GM19328 (cell line): ENCODE measurements at regions not wholly inside any gene's neighbourhood (a gene's known extent, or its start where the extent isn't known, plus 50 kb on each side); places are given as distances from the start of the nearest gene placed in this dataset.
"Not testable (repeated sequence)": the region's sequence is repeated elsewhere in the genome, so short reads cannot be mapped to it uniquely, and the experiment has no call there.

ENCODE experiments used
- ATAC-seq: cut with Tn5 transposase; IDR thresholded peaks from one replicate; pipeline ENCODE4 v1.9.1; 2021; ENCODE audit warnings: mild to moderate bottlenecking, moderate library complexity; ENCODE audit not compliant: unreplicated experiment

DNA sequence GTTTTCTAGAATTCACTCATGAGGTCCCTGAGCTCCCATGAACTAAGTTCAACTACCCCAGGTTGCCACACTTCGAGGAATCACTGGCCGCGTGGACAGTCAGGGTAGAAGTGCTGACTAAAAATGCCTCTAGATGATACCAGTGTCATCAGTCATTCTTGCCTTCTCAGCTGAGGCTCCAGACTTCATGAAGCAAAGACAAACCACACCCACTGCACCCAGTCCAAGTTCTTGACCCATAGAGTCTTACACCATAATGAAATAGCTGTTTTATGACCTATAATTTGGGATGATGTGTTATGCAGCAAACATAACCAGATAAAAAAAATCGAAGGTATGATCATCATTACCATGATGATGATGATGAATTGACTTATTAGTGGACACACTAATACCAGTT lies 632.9 kb upstream of the TLE4 start:
- ATAC-seq, result no peak

DNA sequence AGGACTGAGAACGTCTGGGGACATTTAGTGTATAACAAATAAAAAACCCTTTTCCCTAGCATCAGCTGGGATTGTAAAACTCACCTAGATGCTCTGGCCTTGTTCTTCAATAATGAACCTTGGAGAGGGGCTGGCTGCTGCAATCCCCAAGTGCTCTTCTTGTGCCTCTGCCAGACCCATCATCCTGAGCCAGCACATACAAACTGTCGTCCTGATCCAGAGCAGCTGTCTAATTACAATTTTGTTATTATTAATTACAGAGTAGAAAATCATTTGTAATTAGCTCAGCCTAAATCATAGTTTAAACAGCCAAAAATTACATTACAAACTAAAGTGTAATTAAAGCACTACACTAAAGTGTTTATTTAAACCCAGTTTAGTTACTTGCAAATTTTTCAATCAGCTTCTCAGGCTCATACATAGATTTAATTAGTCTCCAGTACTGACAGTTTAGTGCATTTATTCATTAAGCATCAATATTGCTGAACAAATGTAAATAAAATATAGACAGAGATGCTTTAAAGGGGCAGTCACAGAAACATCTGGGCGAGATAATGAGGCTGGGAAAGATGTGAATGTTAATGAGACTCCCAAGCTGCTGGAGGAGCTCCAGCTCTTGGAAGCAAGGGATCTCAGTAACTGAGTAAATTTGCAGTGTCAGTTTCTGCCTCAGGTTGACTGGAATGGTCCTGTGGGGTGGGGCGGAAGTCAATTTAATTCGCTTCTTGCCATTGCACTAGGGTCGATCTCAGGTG lies 632.3 kb upstream of the TLE4 start:
- ATAC-seq, result no peak

GRCh38 chr9:78940121-78940855 lies 631.5 kb upstream of the TLE4 start:
- no peak for ATAC-seq

DNA sequence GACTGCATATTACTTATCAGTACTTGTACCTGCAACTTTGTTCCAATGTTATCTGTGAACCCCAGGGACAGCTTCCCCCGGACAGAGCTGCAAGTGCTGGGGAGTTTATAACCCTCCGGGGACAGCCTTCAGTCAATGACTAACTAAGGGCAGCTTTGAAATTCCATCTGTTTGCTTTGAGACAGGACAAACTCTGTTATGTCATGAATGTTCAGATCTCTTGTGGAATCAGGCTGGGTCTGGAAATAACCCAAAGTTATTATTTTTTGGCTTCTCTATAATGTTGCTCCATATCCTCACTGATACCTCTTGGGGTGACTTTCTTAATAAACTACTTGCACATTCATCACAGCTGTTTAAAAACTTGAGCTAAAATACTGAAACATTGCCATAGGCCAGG lies 617.5 kb upstream of the TLE4 start:
- ATAC-seq, result no peak

- ATAC-seq, result no peak
Observed at GRCh38 chr9:78958892-78959291, 612.9 kb upstream of the TLE4 start.

DNA sequence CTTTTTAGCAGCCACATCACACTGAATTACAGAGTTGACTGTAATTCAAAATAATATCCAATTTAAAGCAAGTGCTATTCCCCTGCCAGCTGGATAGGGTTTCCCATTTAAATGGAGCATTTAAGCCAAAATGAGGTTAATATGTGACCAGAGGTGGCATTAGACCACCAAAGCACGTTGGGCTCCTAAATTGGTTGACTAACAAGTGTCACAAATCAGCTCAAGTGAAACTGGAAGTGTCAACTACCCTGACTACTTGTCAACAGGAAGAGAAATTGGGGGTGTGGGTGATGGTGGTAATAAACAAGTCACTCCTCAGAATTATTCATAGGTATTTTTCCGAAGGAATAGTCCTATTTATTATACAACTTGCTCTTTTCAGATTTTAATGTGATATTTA lies 609.6 kb upstream of the TLE4 start:
- no peak for ATAC-seq

- no peak for ATAC-seq
Observed at GRCh38 chr9:78963911-78964310, 607.9 kb upstream of the TLE4 start.

DNA sequence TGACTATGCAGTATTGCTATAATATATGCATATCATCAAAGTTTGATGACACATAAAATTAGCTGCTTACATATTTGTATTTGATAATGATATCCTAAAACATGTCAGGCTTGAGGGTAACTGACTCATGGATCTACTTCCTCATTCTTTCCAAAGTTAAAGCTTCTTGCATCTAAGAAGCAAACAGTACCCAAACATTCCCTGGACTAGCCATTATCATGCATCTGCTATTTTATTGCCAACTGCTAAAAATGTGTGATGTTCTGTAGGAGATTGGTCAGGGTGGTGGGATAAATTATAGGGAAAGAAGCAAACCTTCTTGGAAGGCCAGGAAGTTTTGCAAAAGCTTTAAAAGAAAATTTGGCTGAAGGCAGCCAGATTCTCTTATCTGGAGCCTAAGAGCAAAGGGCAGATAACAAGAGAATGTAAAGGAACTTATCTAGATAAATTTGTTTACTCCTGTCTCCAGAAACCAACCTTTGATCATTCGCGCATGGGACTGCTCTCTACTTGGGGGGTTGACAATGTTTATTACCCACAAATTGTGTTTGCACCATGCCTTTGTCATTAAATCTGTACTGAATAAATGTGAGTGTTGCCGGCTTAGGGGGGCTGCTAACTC lies 604.1 kb upstream of the TLE4 start:
- ATAC-seq, result no peak

DNA sequence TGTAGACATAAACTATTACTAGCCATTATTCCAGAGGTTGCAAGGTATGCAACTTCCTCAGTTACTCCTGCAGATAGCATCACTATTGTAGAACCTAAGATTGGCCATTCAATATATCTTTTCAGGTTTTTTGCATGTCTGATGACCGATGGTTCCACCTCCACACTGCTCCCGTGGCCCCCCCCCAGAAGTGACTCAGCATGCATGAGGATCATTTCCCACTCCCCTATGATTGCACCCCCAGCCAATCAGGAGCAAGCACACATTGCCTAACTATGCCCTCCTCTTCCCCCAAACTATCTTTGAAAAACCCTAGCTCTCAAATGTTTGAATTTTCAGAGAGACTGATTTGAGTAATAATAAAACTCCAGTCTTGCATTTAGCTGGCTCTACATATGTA lies 601.4 kb upstream of the TLE4 start:
- no peak for ATAC-seq

DNA sequence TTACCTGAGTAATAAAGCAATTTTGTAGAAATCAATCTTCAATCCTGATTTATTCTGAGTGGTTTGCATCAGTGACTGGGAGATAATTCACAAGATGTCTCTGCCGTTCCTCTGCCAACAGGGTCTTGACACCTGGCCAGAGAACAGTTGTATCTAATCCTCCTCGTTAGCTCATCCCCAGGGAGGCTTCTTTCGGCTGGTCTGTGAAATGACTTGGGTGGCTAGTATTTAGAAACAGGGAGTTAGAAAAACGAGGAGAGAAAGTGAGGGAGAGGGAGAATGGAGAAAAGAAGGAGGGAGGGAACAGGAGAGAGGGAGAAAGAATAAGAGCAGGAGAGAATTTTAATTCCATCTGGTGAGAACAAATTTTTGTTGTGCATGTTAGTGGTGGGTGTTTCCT lies 600.2 kb upstream of the TLE4 start:
- no peak for ATAC-seq

DNA sequence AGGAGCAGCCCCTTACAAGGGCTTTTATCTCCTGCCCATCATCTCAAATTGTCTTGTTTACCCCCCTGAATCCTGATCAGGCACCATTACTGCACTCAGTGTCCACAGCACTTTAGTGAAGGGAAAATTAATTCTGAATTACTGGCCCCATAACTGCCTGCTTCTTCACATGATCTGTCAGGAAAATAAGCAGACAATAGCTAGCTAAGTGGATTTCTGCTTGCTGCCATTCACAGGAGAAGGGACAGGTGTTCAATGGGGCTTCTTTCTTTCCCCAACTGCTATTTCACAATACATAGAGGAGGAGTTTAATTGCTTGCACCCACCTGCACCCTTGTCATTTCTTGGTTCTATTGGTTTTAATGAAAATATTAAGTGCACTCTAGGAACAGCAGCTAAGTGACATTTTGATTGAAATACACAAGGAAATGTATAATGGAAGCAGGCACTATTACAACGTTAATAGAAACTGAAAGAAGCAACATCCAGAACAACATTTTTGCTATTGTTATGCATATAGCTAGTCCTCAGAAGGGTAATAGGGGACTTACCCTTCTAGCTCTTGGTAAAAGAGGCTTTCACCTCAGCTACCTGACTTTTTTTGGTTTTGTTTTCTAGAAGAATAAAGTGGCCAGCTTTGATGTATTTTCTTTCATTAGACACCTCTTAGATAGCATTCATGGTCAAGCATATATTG lies 599.3 kb upstream of the TLE4 start:
- no peak for ATAC-seq

DNA sequence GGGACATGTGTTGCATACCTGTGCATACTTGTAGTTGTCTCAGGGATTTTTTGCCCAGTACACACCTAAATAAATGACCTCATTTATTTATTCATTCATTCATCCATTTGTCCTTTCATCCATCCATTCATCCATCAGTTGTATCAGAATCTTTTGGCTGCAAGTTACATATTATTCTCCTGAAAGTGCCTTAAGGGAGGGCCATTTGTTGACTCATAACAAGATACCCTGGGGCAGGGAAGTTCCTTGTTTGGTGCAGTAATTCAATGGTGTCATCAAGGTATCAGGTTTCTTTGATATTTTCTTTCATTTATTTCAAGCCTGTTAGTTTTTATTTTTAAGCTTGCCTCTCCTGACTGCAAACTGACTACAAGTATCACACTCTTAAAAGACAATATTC lies 597.9 kb upstream of the TLE4 start:
- ATAC-seq, result no peak

DNA sequence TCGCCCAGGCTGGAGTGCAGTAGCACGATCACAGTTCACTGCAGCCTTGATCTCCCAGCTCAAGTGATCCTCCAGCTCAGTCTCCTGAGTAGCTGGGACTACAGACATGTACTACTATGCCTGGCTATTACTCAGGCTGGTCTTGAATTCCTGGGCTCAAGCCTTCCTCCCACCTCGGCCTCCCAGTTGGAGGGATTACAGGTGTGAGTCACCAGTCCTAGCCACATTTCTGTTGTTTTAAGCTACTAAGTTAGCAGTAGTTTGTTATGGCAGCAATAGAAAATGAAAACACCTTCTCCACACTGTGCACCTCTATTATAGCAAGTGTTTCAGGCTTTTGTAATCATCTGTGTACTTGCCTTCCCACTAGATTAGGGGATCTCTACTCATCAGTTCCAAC lies 588.9 kb upstream of the TLE4 start:
- ATAC-seq, result no peak

- ATAC-seq, result no peak
Observed at GRCh38 chr9:78985084-78985738, 586.6 kb upstream of the TLE4 start.

DNA sequence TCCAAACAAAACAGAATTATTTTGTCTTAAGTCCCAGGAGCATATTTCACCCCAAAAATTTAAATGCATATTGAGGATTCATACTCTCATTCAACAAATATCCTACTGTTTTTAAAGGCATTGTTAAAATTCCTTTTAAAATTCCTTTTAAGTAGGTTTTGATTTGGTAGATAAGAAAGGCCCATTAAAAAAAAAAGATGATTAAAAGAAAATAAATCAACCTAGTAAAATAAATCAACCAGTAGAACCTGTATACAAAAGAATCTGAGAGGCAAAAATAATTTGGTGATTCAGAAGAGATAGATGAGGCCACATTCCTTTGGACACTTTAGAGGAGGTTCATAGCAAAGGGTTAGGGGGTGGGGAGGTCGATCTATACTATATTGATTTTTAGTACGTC lies 585.3 kb upstream of the TLE4 start:
- ATAC-seq, result no peak

DNA sequence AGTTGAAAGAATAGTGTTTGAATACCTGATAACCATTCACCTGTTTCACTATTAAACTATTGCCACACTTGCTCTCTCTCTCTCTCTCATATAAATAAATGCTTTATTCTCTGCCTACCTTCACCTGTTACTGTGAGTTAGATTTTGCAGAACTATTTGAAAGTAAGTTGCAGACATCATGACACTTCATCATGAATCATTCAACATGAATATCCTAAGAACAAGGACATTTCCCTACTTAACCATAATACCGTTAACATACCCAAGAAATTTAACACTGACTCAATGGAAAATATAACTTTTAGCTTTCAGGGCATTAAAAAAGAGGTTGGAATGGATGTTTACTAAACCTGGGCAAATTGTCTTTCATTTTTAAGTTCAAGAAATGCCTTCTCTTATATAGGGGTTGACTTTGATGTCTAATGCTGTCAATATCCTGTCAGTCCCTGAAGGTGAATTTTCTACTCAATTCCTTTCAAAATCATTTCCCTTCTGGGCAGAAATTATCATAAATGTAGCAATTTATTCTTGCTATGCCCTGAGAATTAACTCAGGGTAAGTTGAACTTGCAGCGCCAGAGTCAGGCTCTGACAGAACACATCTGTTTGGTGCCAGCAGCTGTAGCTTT lies 582.6 kb upstream of the TLE4 start:
- ATAC-seq, result no peak

DNA sequence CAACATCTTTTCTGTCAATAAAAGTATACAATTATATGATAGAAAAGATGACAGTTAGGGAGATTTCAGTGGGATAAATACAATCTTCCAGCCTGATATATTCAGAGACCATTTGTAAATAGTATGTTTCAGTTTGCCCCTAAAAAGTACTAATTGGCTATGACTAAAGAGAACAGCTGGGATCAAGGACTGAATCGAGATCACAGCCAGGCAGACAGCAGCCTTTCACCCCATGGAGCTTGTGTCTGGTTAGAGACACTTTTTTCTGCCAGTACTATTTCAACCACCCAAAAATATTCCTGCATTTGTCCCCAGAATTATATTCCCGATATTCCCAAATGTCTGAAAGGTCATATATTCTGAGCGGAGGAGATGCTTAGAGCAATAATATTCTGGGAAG lies 577.3 kb upstream of the TLE4 start:
- ATAC-seq, result no peak

GRCh38 chr9:78994974-78995373 lies 576.8 kb upstream of the TLE4 start:
- not testable (repeated sequence) for ATAC-seq

DNA sequence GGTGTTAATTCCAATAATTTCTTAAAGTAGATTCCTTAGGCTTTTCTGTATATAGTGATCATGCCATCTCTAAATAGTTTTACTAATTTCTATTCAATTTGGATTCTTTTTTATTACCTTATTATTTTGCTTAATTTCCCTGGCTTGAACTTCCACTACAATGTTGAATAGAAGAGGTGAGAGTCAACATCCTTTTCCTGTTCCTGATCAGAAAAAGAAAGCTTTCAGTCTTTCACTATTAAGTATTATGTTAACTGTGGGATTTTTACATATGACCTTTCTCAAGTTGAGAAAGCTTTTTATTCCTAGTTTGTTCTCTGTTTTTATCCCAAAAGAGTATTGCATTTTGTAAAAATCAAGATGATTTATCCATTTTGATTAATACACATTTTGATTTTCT lies 574.5 kb upstream of the TLE4 start:
- ATAC-seq, result no peak

DNA sequence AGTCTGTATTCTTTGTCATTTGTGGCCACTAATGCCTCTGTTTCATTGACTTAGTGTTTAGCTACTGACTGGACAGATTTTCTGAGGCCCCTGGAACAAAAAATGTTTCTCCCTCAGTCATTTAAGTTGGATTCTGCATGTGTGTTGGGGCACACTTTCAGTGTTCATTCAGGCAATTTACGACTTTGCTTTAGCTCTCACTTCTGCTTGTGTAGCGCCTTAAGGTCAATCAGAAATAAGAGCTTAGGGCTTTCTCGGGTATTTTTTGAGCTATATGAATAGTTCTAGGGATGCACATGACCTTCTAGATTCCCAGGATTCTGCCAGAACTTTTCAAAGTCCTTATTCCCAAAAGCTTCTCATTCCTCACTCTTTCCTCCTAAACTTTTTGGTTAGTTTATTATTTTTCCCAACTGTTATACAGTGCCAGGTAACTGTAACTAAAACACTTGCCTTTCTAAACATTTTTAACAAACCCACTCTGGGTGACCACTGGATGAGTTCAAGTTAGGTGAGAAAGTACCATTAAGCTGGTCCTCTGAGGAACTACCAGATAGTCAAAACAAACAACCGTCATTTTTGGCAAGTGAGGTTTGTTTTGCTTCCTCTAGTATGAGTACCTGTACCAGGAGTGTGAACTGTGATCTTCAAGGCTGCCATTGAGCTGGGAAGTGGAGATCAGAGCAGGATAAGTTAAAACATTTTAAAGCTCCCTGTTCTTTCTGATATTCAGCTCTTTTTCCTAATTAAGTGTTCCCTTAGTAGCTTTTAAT lies 571.3 kb upstream of the TLE4 start:
- no peak for ATAC-seq
